HL-60 (cell line): ENCODE measurements at regions not wholly inside any gene's neighbourhood (a gene's known extent, or its start where the extent isn't known, plus 50 kb on each side); places are given as distances from the start of the nearest gene placed in this dataset.

ENCODE experiments used
- DNase-seq, 2 experiments: peaks; one replicate each; pipeline ENCODE4 v3.0.0-alpha.2; 2010 to 2020; ENCODE audit warnings: low read depth in 1 of 2, low spot score in 1 of 2
- H3K27ac ChIP-seq: fragments of 250-450 bp; sonication (Bioruptor Pico); replicated peaks from 2 replicates; pipeline ENCODE4 v1.5.1; 2020; ENCODE audit warnings: mild to moderate bottlenecking, moderate library complexity
- H3K27me3 ChIP-seq: fragments of 250-450 bp; sonication (Bioruptor Pico); 2 replicates; pipeline ENCODE4 v1.5.1; 2021; ENCODE audit warnings: mild to moderate bottlenecking, moderate library complexity; ENCODE audit not compliant: insufficient read depth, poor library complexity, severe bottlenecking
- H3K4me3 ChIP-seq: replicated peaks from 2 replicates; pipeline ENCODE4 v1.5.1; 2011; ENCODE audit warnings: mild to moderate bottlenecking, control low read depth, low read length; ENCODE audit not compliant: insufficient read depth
- CTCF ChIP-seq: IDR thresholded peaks from one replicate; pipeline ENCODE4 v1.5.1; 2011; ENCODE audit warnings: low read length, control low read depth, inconsistent platforms; ENCODE audit not compliant: insufficient read depth
- GABPA ChIP-seq: IDR thresholded peaks from 2 replicates; pipeline ENCODE4 v1.6.1; 2012; ENCODE audit warnings: low read depth
- POLR2AphosphoS5 ChIP-seq: IDR thresholded peaks from 2 replicates; pipeline ENCODE4 v1.6.1; 2012; ENCODE audit warnings: low read depth
- SPI1 ChIP-seq: IDR thresholded peaks from 2 replicates; pipeline ENCODE4 v1.6.1; 2012; ENCODE audit warnings: low read depth, mild to moderate bottlenecking, borderline replicate concordance
- TF ChIP-seq, protein P1 (sequence below): IDR thresholded peaks from 2 replicates; pipeline ENCODE4 v1.6.1; 2012; ENCODE audit warnings: low read depth; ENCODE audit not compliant: insufficient replicate concordance

DNA sequence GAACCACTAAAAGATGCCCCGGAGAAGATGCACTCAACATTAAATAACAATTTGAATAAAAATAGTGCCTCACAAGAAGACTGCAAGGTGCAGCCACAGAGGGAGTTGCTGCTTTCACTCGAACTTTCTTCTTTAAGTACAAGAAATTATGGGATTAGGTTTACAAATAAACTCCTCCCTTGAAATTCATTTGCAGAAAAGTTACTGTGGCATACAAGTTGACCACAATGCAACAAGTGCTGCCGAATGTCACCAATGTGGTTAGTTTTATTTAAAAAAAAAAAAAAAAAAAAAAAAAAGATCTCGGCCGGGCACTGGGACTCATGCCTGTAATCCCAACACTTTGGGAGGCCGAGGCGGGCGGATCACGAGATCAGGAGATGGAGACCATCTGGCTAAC is 76.8 kb upstream of the RAB4A start:
- no peak for DNase-seq
- Histone ChIP-seq H3K27ac (no peak overlapping the region), H3K27me3 (no peaks in the 10 kb centered on the region), H3K4me3 (no peak overlapping the region)
- TF ChIP-seq GABPA = no peak
- no peak for TF ChIP-seq CTCF
- TF ChIP-seq POLR2AphosphoS5 = no peak
- TF ChIP-seq, protein P1, sequence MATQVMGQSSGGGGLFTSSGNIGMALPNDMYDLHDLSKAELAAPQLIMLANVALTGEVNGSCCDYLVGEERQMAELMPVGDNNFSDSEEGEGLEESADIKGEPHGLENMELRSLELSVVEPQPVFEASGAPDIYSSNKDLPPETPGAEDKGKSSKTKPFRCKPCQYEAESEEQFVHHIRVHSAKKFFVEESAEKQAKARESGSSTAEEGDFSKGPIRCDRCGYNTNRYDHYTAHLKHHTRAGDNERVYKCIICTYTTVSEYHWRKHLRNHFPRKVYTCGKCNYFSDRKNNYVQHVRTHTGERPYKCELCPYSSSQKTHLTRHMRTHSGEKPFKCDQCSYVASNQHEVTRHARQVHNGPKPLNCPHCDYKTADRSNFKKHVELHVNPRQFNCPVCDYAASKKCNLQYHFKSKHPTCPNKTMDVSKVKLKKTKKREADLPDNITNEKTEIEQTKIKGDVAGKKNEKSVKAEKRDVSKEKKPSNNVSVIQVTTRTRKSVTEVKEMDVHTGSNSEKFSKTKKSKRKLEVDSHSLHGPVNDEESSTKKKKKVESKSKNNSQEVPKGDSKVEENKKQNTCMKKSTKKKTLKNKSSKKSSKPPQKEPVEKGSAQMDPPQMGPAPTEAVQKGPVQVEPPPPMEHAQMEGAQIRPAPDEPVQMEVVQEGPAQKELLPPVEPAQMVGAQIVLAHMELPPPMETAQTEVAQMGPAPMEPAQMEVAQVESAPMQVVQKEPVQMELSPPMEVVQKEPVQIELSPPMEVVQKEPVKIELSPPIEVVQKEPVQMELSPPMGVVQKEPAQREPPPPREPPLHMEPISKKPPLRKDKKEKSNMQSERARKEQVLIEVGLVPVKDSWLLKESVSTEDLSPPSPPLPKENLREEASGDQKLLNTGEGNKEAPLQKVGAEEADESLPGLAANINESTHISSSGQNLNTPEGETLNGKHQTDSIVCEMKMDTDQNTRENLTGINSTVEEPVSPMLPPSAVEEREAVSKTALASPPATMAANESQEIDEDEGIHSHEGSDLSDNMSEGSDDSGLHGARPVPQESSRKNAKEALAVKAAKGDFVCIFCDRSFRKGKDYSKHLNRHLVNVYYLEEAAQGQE = no peak
- no peak for TF ChIP-seq SPI1

- DNase-seq = no peak
- Histone ChIP-seq H3K27me3 (no peaks in the 10 kb centered on the region), H3K27ac (no peak overlapping the region), H3K4me3 (no peak overlapping the region)
- TF ChIP-seq SPI1 (no peak), POLR2AphosphoS5 (no peak), CTCF (no peak), GABPA (no peak)
- TF ChIP-seq, protein P1 = no peak
Measured at GRCh38 chr1:229195246-229195645, 75.7 kb upstream of the RAB4A start.

DNA sequence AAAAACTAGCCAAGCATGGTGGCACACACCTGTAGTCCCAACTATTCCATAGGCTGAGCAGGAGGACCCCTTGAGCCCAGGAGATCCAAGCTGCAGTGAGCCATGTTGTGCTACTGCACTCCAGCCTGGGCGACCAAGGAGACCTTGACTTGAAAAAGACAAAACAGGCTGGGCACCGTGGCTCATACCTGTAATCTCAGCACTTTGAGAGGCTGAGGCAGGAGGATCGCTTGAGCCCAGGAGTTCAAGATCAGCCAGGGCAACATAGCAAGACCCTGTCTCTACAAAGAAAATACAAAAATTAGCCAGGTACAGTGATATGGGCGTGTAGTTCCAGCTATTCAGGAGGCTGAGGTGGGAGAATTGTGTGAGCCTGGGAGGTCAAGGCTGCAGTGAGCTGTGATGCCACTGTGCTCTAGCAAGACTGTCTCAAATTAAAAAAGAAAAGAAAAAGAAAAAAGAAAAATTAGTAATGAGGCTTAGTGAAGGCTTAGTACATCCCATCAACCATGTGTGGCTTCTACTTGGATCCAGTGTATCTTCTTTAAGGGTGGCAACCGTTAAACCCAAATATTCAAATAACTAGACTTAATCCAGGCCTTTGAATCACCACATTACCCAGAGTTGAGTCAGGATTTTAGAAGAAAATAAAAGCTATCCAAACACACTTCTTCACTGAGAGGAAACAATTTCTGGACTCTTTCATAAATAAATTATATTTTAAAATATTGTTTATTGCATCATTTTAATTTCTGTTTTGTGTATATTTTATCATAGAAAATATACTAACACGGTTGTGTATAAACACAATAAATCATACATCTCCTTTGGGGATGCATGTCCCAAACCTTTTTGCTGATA is 74.3 kb upstream of the RAB4A start:
- DNase-seq = no peak
- no peaks in the 10 kb centered on the region for H3K27me3 ChIP-seq
- no peak overlapping the region for H3K4me3 ChIP-seq
- TF ChIP-seq GABPA (no peak), POLR2AphosphoS5 (no peak), CTCF (no peak), SPI1 (no peak)
- TF ChIP-seq, protein P1 = no peak
- H3K27ac ChIP-seq = no peak overlapping the region
